GM23338 (cell line): ENCODE measurements at regions not wholly inside any gene's neighbourhood (a gene's known extent, or its start where the extent isn't known, plus 50 kb on each side); places are given as distances from the start of the nearest gene placed in this dataset.

Experiments
- ATAC-seq: fragments of 200-7000 bp; cut with Tn5 transposase; 3 replicates; pipeline ENCODE4 v1.9.1; 2020
- DNase-seq: peaks from one replicate; pipeline ENCODE4 v3.0.0-alpha.2; 2015; ENCODE audit warnings: low spot score
- H2AFZ ChIP-seq: fragments of 200-600 bp; sonication (generic); 2 replicates; pipeline ENCODE4 v1.8.0; 2016; ENCODE audit warnings: antibody characterized with exemption, mild to moderate bottlenecking, moderate library complexity
- H3F3A ChIP-seq: fragments of 200-600 bp; sonication (generic); replicated peaks from 2 replicates; pipeline ENCODE4 v1.8.0; 2017; ENCODE audit warnings: antibody characterized with exemption, mixed run types, low read depth
- H3K27ac ChIP-seq: fragments of 200-600 bp; sonication (generic); 2 replicates; pipeline ENCODE4 v1.6.1; 2016; ENCODE audit warnings: low read depth
- H3K27me3 ChIP-seq: fragments of 200-600 bp; sonication (generic); 2 replicates; pipeline ENCODE4 v1.8.0; 2016; ENCODE audit warnings: mild to moderate bottlenecking, mixed run types, moderate library complexity; ENCODE audit not compliant: insufficient read depth
- H3K36me3 ChIP-seq: fragments of 200-600 bp; sonication (generic); 2 replicates; pipeline ENCODE4 v1.8.0; 2016; ENCODE audit warnings: mild to moderate bottlenecking; ENCODE audit not compliant: insufficient read depth
- H3K4me1 ChIP-seq: fragments of 200-600 bp; sonication (generic); 2 replicates; pipeline ENCODE4 v1.8.0; 2016; ENCODE audit warnings: mild to moderate bottlenecking, moderate library complexity; ENCODE audit not compliant: insufficient read depth
- H3K4me2 ChIP-seq: fragments of 200-600 bp; sonication (generic); 2 replicates; pipeline ENCODE4 v1.7.1; 2017; ENCODE audit warnings: mixed run types
- H3K4me3 ChIP-seq: fragments of 200-600 bp; sonication (generic); 2 replicates; pipeline ENCODE4 v1.6.1; 2016; ENCODE audit warnings: mixed run types
- H3K79me2 ChIP-seq: fragments of 200-600 bp; sonication (generic); replicated peaks from 2 replicates; pipeline ENCODE4 v1.8.0; 2017; ENCODE audit warnings: mild to moderate bottlenecking; ENCODE audit not compliant: insufficient read depth
- H3K9me2 ChIP-seq: fragments of 200-600 bp; sonication (generic); 2 replicates; pipeline ENCODE4 v1.8.0; 2017; ENCODE audit not compliant: insufficient read depth
- H4K20me1 ChIP-seq: fragments of 200-600 bp; sonication (generic); replicated peaks from 2 replicates; pipeline ENCODE4 v1.8.0; 2017; ENCODE audit warnings: mild to moderate bottlenecking; ENCODE audit not compliant: insufficient read depth
- H3K27ac Mint-ChIP-seq: 2 replicates; pipeline ENCODE4 v1.8.0; 2020; ENCODE audit warnings: inconsistent platforms, mild to moderate bottlenecking, moderate library complexity, mixed read lengths
- H3K27me3 Mint-ChIP-seq: 3 replicates; pipeline ENCODE4 v1.8.0; 2022; ENCODE audit warnings: low read depth, mild to moderate bottlenecking, moderate library complexity, mixed read lengths, inconsistent platforms; ENCODE audit not compliant: insufficient read depth, poor library complexity
- H3K36me3 Mint-ChIP-seq: 3 replicates; pipeline ENCODE4 v1.8.0; 2021; ENCODE audit warnings: low read depth, mild to moderate bottlenecking, inconsistent platforms, moderate library complexity, mixed read lengths
- H3K4me1 Mint-ChIP-seq: 3 replicates; pipeline ENCODE4 v1.8.0; 2020; ENCODE audit warnings: mild to moderate bottlenecking, inconsistent platforms, mixed read lengths
- H3K4me3 Mint-ChIP-seq: 3 replicates; pipeline ENCODE4 v1.8.0; 2021; ENCODE audit warnings: moderate library complexity, mild to moderate bottlenecking, inconsistent platforms, mixed read lengths
- H3K9me3 Mint-ChIP-seq: 3 replicates; pipeline ENCODE4 v1.8.0; 2020; ENCODE audit warnings: moderate library complexity, mild to moderate bottlenecking, inconsistent platforms, mixed read lengths
- CTCF ChIP-seq, 2 experiments: fragments of 200-600 bp in 1 of 2; sonication (generic) in 1 of 2; conservative IDR thresholded peaks; 2 replicates each; pipeline versions ENCODE4 v1.5.1 to v1.6.1; 2016 to 2017; ENCODE audit warnings: antibody characterized with exemption in 2 of 2, low read depth in 2 of 2, mild to moderate bottlenecking in 2 of 2, moderate library complexity in 1 of 2
- EZH2phosphoT487 ChIP-seq: fragments of 200-600 bp; sonication (generic); IDR thresholded peaks from one replicate; pipeline ENCODE4 v1.8.1; 2018; ENCODE audit warnings: antibody characterized with exemption; ENCODE audit not compliant: unreplicated experiment
- NANOG ChIP-seq: IDR thresholded peaks from 2 replicates; pipeline ENCODE4 v1.6.1; 2016; ENCODE audit warnings: antibody characterized with exemption, borderline replicate concordance
- ZNF462 ChIP-seq: fragments of 250-450 bp; sonication (Bioruptor Pico); IDR thresholded peaks from 2 replicates; pipeline ENCODE4 v1.5.0; 2020; ENCODE audit warnings: mild to moderate bottlenecking, moderate library complexity

GRCh38 chr21:19981938-19982337 lies 1016.3 kb upstream of the NCAM2 start:
- Mint-ChIP-seq H3K4me1 (no peaks in the 10 kb centered on the region), H3K4me3 (no peak overlapping the region), H3K9me3 (no peaks in the 10 kb centered on the region), H3K36me3 (no peaks in the 10 kb centered on the region), H3K27ac (no peak overlapping the region), H3K27me3 (no peaks in the 10 kb centered on the region)
- H2AFZ ChIP-seq = no peak overlapping the region
- no peaks in the 10 kb centered on the region for H3F3A ChIP-seq
- no peaks in the 10 kb centered on the region for H3K36me3 ChIP-seq
- no peak overlapping the region for H3K4me3 ChIP-seq
- peak; percentile 52 for DNase-seq
- no peaks in the 10 kb centered on the region for H3K4me1 ChIP-seq
- no peaks in the 10 kb centered on the region for H3K27me3 ChIP-seq
- ATAC-seq = no peak
- no peak overlapping the region for H3K4me2 ChIP-seq
- no peaks in the 10 kb centered on the region for H4K20me1 ChIP-seq
- H3K27ac ChIP-seq = no peak overlapping the region
- TF ChIP-seq ZNF462 (CRISPR knock-in tag) (no peak), NANOG (no peak), CTCF (conservative IDR thresholded peaks at IDR 0.05; ENCODE audit: low read depth in 2 of 2) (peak; percentile 47 to 62)
- no peaks in the 10 kb centered on the region for H3K9me2 ChIP-seq
- no peaks in the 10 kb centered on the region for H3K79me2 ChIP-seq

- no peaks in the 10 kb centered on the region for H3F3A ChIP-seq
- Mint-ChIP-seq H3K27ac (no peak overlapping the region), H3K4me3 (no peak overlapping the region), H3K27me3 (no peaks in the 10 kb centered on the region), H3K4me1 (no peaks in the 10 kb centered on the region), H3K36me3 (no peaks in the 10 kb centered on the region), H3K9me3 (no peaks in the 10 kb centered on the region)
- H3K36me3 ChIP-seq = no peaks in the 10 kb centered on the region
- H2AFZ ChIP-seq = no peak overlapping the region
- DNase-seq (no peak), ATAC-seq (no peak)
- no peaks in the 10 kb centered on the region for H3K4me1 ChIP-seq
- no peak overlapping the region for H3K4me3 ChIP-seq
- no peaks in the 10 kb centered on the region for H3K79me2 ChIP-seq
- H3K27ac ChIP-seq = no peak overlapping the region
- H3K4me2 ChIP-seq = no peak overlapping the region
- H3K9me2 ChIP-seq = no peaks in the 10 kb centered on the region
- H3K27me3 ChIP-seq = no peaks in the 10 kb centered on the region
- no peaks in the 10 kb centered on the region for H4K20me1 ChIP-seq
- TF ChIP-seq EZH2phosphoT487 (no peak), NANOG (no peak), ZNF462 (CRISPR knock-in tag) (no peak)
Observed at GRCh38 chr21:19986396-19986795, 1011.8 kb upstream of the NCAM2 start.
